Testis (tissue), 2 donors: ENCODE measurements at regions not wholly inside any gene's neighbourhood (a gene's known extent, or its start where the extent isn't known, plus 50 kb on each side); places are given as distances from the start of the nearest gene placed in this dataset.

ENCODE experiments used
- DNase-seq: peaks from one replicate; pipeline ENCODE4 v3.0.0-alpha.2; 2019
- H3K27ac ChIP-seq, 2 donors: fragments of 200-600 bp; sonication (generic); one replicate each; pipeline ENCODE4 v1.5.1; 2019
- H3K27me3 ChIP-seq: fragments of 200-600 bp; sonication (generic); one replicate; pipeline ENCODE4 v1.5.1; 2019
- H3K36me3 ChIP-seq: fragments of 200-600 bp; sonication (generic); one replicate; pipeline ENCODE4 v1.5.1; 2017; ENCODE audit warnings: low read depth; ENCODE audit errors: missing control alignments
- H3K4me1 ChIP-seq: fragments of 200-600 bp; sonication (generic); one replicate; pipeline ENCODE4 v1.5.1; 2019
- H3K4me3 ChIP-seq, 2 donors: fragments of 200-600 bp; sonication (generic); one replicate each; pipeline ENCODE4 v1.5.1; 2017 to 2019
- H3K9me3 ChIP-seq: fragments of 200-600 bp; sonication (generic); one replicate; pipeline ENCODE4 v1.5.1; 2017
- CTCF ChIP-seq, 3 experiments: fragments of 450-650 bp in 2 of 3; fragments of 200-600 bp in 1 of 3; sonication (generic) in 1 of 3; IDR thresholded peaks; one replicate each; pipeline ENCODE4 v1.5.1; 2016 to 2019; ENCODE audit warnings: antibody characterized with exemption in 3 of 3, mild to moderate bottlenecking in 2 of 3, moderate library complexity in 1 of 3
- POLR2A ChIP-seq: fragments of 450-650 bp; IDR thresholded peaks from one replicate; pipeline ENCODE4 v1.6.1; 2017; ENCODE audit warnings: antibody characterized with exemption, mild to moderate bottlenecking, moderate library complexity
- WGBS, 2 donors: methylation state at CpG; one replicate each; pipeline ENCODE4 v1.1.5; 2018; 5-methylcytosine and 5-hydroxymethylcytosine counted together
- intact Hi-C: fragments of 100-400 bp; cut with DNase I; formaldehyde crosslinking; loops from one replicate; pipeline ENCODE4 v1.15.1; 2023; ENCODE audit warnings: low total_unique reads

GRCh38 chr12:68487721-68488309 lies 122.9 kb upstream of the RAP1B start:
- 44 to 72% methylated on average over 12 to 13 of the region's 13 CpGs for WGBS, 2 donors
- H3K9me3 ChIP-seq, result no peaks in the 10 kb centered on the region
- no peak overlapping the region for H3K27ac ChIP-seq
- H3K4me3 ChIP-seq, result no peak overlapping the region
- intact Hi-C loops, result no loop called here
- H3K4me1 ChIP-seq, result no peaks in the 10 kb centered on the region
- no peaks in the 10 kb centered on the region for H3K27me3 ChIP-seq
- no peak for DNase-seq
- TF ChIP-seq POLR2A, result no peak
- TF ChIP-seq CTCF (IDR thresholded peaks at IDR 0.05), result no peak
- no peaks in the 10 kb centered on the region for H3K36me3 ChIP-seq

- no peak for TF ChIP-seq POLR2A
- TF ChIP-seq CTCF (IDR thresholded peaks at IDR 0.05), result no peak
- intact Hi-C loops, result no loop called here
Observed at GRCh38 chr12:68489273-68489672, 121.4 kb upstream of the RAP1B start.

GRCh38 chr12:68490476-68490875 lies 120.2 kb upstream of the RAP1B start:
- intact Hi-C loops, result no loop called here
- Histone ChIP-seq H3K27me3 (no peaks in the 10 kb centered on the region), H3K4me1 (no peaks in the 10 kb centered on the region)

More at GRCh38 chr12:68489273-68489672, 121.4 kb upstream of the RAP1B start:
- no peak for DNase-seq
- no peak overlapping the region for H3K27ac ChIP-seq
- no peaks in the 10 kb centered on the region for H3K9me3 ChIP-seq
- no peaks in the 10 kb centered on the region for H3K4me1 ChIP-seq
- no peaks in the 10 kb centered on the region for H3K36me3 ChIP-seq
- no peaks in the 10 kb centered on the region for H3K27me3 ChIP-seq
- no peak overlapping the region for H3K4me3 ChIP-seq

GRCh38 chr12:68491204-68491960 lies 119.3 kb upstream of the RAP1B start:
- no peaks in the 10 kb centered on the region for H3K9me3 ChIP-seq
- H3K27me3 ChIP-seq, result no peaks in the 10 kb centered on the region
- no peaks in the 10 kb centered on the region for H3K36me3 ChIP-seq
- H3K27ac ChIP-seq, result no peak overlapping the region
- TF ChIP-seq CTCF (IDR thresholded peaks at IDR 0.05) (no peak), POLR2A (no peak)
- H3K4me1 ChIP-seq, result no peaks in the 10 kb centered on the region
- no peak overlapping the region for H3K4me3 ChIP-seq
- WGBS, 2 donors, result 87 to 92% methylated on average over 8 of the region's 8 CpGs
- no peak for DNase-seq
- intact Hi-C loops, result no loop called here

More at GRCh38 chr12:68490476-68490875, 120.2 kb upstream of the RAP1B start:
- H3K27ac ChIP-seq, result no peak overlapping the region
- 79 to 80% methylated on average over 1 of the region's 1 CpG for WGBS, 2 donors
- TF ChIP-seq CTCF (IDR thresholded peaks at IDR 0.05), result no peak
- TF ChIP-seq POLR2A, result no peak
- no peak for DNase-seq
- no peaks in the 10 kb centered on the region for H3K36me3 ChIP-seq
- no peak overlapping the region for H3K4me3 ChIP-seq
- H3K9me3 ChIP-seq, result no peaks in the 10 kb centered on the region
